Endothelial cell of umbilical vein (primary cell): ENCODE measurements at regions not wholly inside any gene's neighbourhood (a gene's known extent, or its start where the extent isn't known, plus 50 kb on each side); places are given as distances from the start of the nearest gene placed in this dataset.

Source experiments
- BruUV-seq: library from RNA; stranded (reverse); fragments of 400-500 nt; replicated peaks from 2 replicates; lab custom pipeline; 2021; lab: Mats Ljungman, UMichigan
- CTCF ChIA-PET: fragments of 300-600, 350-600 bp; sonication (Branson Sonifier 250); formaldehyde crosslinking; loops from one replicate; lab custom pipeline; 2021; ENCODE audit warnings: antibody characterized with exemption, inconsistent platforms; lab: Charles Lee
- POLR2A ChIA-PET: fragments of 300-600, 350-600 bp; sonication (Branson Sonifier 250); formaldehyde crosslinking; loops from one replicate; lab custom pipeline; 2021; ENCODE audit warnings: antibody characterized with exemption, inconsistent platforms; lab: Charles Lee
- DNase-seq: peaks from one replicate; pipeline ENCODE4 v3.0.0-alpha.2; 2011; ENCODE audit warnings: low read depth, low spot score
- FAIRE-seq: peaks from 2 replicates; lab custom pipeline; 2011; peaks lifted over from hg19 to GRCh38; lab: Jason Lieb, UNC
- H2AFZ ChIP-seq: 2 replicates; pipeline ENCODE4 v1.6.0; 2012; ENCODE audit warnings: low read depth, low read length, control low read depth, inconsistent platforms
- H3K27ac ChIP-seq: 2 replicates; pipeline ENCODE4 v1.5.1; 2011; ENCODE audit warnings: low read depth, mild to moderate bottlenecking, control low read depth, low read length, moderate library complexity; ENCODE audit not compliant: insufficient read depth
- H3K27me3 ChIP-seq, 2 experiments: 2 replicates each; pipeline versions ENCODE4 v1.6.0 to v1.6.1; 2011; ENCODE audit warnings: low read length in 2 of 2, mixed read lengths in 1 of 2; ENCODE audit not compliant: control insufficient read depth in 2 of 2, insufficient read depth in 2 of 2
- H3K36me3 ChIP-seq, 2 experiments: 2 replicates in 1 of 2; 3 replicates in 1 of 2; pipeline ENCODE4 v1.5.1; 2011; ENCODE audit warnings: low read length in 2 of 2, mild to moderate bottlenecking in 1 of 2, moderate library complexity in 1 of 2; ENCODE audit not compliant: control insufficient read depth in 2 of 2, insufficient read depth in 2 of 2; ENCODE audit errors: extremely low read depth in 1 of 2
- H3K4me1 ChIP-seq: 3 replicates; pipeline ENCODE4 v1.5.1; 2011; ENCODE audit warnings: mild to moderate bottlenecking, low read length; ENCODE audit not compliant: control insufficient read depth, insufficient read depth; ENCODE audit errors: extremely low read depth
- H3K4me2 ChIP-seq: 2 replicates; pipeline ENCODE4 v1.6.1; 2011; ENCODE audit warnings: low read length, control low read depth, mixed read lengths; ENCODE audit not compliant: insufficient read depth
- H3K4me3 ChIP-seq, 3 experiments: fragments of 200-600 bp in 1 of 3; sonication (generic), shearing (Covaris generic) in 1 of 3; replicated peaks in 1 of 3; 2 replicates each; pipeline ENCODE4 v1.5.1; 2011 to 2016; ENCODE audit warnings: control low read depth in 3 of 3, low read length in 3 of 3, mild to moderate bottlenecking in 2 of 3, inconsistent platforms in 1 of 3, low read depth in 1 of 3, moderate library complexity in 1 of 3; ENCODE audit not compliant: insufficient read depth in 1 of 3
- H3K79me2 ChIP-seq: 2 replicates; pipeline ENCODE4 v1.6.0; 2012; ENCODE audit warnings: low read length, inconsistent platforms; ENCODE audit not compliant: control insufficient read depth, insufficient read depth
- H3K9ac ChIP-seq: replicated peaks from 2 replicates; pipeline ENCODE3; 2011; ENCODE audit warnings: low read length, control low read depth; ENCODE audit not compliant: insufficient read depth; ENCODE audit errors: extremely low read depth
- H3K9me1 ChIP-seq: replicated peaks from 3 replicates; pipeline ENCODE4 v1.6.0; 2011; ENCODE audit warnings: mild to moderate bottlenecking, low read length; ENCODE audit not compliant: control insufficient read depth, insufficient read depth; ENCODE audit errors: extremely low read depth
- H3K9me3 ChIP-seq: replicated peaks from 2 replicates; pipeline ENCODE4 v1.5.1; 2012; ENCODE audit warnings: low read length, inconsistent platforms; ENCODE audit not compliant: control insufficient read depth, insufficient read depth
- H4K20me1 ChIP-seq: replicated peaks from 2 replicates; pipeline ENCODE3; 2011; ENCODE audit warnings: mild to moderate bottlenecking, low read length; ENCODE audit not compliant: control insufficient read depth, insufficient read depth; ENCODE audit errors: extremely low read depth
- CTCF ChIP-seq, 2 donors: IDR thresholded peaks; 1 replicate in 1 of 2; 2 replicates in 1 of 2; pipeline ENCODE4 v1.5.1; 2011; ENCODE audit warnings: low read length in 2 of 2, mild to moderate bottlenecking in 2 of 2, moderate library complexity in 2 of 2, control low read depth in 1 of 2, inconsistent platforms in 1 of 2, low read depth in 1 of 2; ENCODE audit not compliant: insufficient read depth in 1 of 2; ENCODE audit errors: extremely low read depth in 1 of 2
- EZH2 ChIP-seq: IDR thresholded peaks from 2 replicates; pipeline ENCODE4 v1.6.1; 2012; ENCODE audit warnings: borderline replicate concordance, low read depth, mild to moderate bottlenecking, moderate library complexity, low read length, inconsistent platforms; ENCODE audit not compliant: severe bottlenecking
- FOS ChIP-seq: IDR thresholded peaks from 2 replicates; pipeline ENCODE4 v1.6.1; 2011; ENCODE audit warnings: mild to moderate bottlenecking, low read length, moderate library complexity, borderline replicate concordance; ENCODE audit not compliant: insufficient read depth
- GATA2 ChIP-seq: IDR thresholded peaks from 2 replicates; pipeline ENCODE4 v1.7.0; 2011; ENCODE audit warnings: low read depth, mild to moderate bottlenecking, moderate library complexity, mixed read lengths, low read length; ENCODE audit not compliant: insufficient read length, insufficient read depth
- JUN ChIP-seq: IDR thresholded peaks from 2 replicates; pipeline ENCODE4 v1.6.1; 2011; ENCODE audit warnings: borderline replicate concordance, low read depth; ENCODE audit not compliant: insufficient read length, insufficient read depth
- MAX ChIP-seq: IDR thresholded peaks from 2 replicates; pipeline ENCODE4 v1.6.1; 2011; ENCODE audit not compliant: insufficient read depth, insufficient read length
- MYC ChIP-seq: IDR thresholded peaks from one replicate; pipeline ENCODE4 v1.6.1; 2011; ENCODE audit warnings: mild to moderate bottlenecking, low read depth, low read length
- POLR2A ChIP-seq: IDR thresholded peaks from 2 replicates; pipeline ENCODE4 v1.6.1; 2012; ENCODE audit warnings: low read depth, mild to moderate bottlenecking, control low read depth, low read length
- POLR2AphosphoS5 ChIP-seq: IDR thresholded peaks from 2 replicates; pipeline ENCODE4 v1.6.1; 2012; ENCODE audit warnings: low read depth, mild to moderate bottlenecking, control low read depth, low read length, moderate library complexity; ENCODE audit not compliant: insufficient read depth
- dilution Hi-C: fragments of 300-500 bp; cut with MboI; formaldehyde crosslinking; loops from one replicate; pipeline ENCODE4 v1.15.0; 2019; ENCODE audit warnings: low sequenced_read_pairs; ENCODE audit not compliant: extremely low pct_ligation_motif_present
- intact Hi-C: fragments of 100-400 bp; cut with micrococcal nuclease; formaldehyde crosslinking; loops from one replicate; pipeline ENCODE4 v1.10.0; 2022

- H3K36me3 ChIP-seq: no peaks in the 10 kb centered on the region
- FAIRE-seq (no peak), DNase-seq (no peak)
- ChIA-PET CTCF (no interaction called here), POLR2A (no interaction called here)
- no peaks in the 10 kb centered on the region for H3K27me3 ChIP-seq
- H3K79me2 ChIP-seq: no peaks in the 10 kb centered on the region
- TF ChIP-seq POLR2A: no peak
- no peak for TF ChIP-seq MAX
- no peak for TF ChIP-seq POLR2AphosphoS5
- TF ChIP-seq MYC: no peak
- TF ChIP-seq GATA2: no peak
- TF ChIP-seq EZH2: no peak
- TF ChIP-seq JUN: no peak
- H3K9ac ChIP-seq: no peak overlapping the region
- no TSS peak for BruUV-seq
- no peak overlapping the region for H2AFZ ChIP-seq
- dilution Hi-C loops: no loop called here
- no peak overlapping the region for H3K4me2 ChIP-seq
- no peaks in the 10 kb centered on the region for H3K9me3 ChIP-seq
- intact Hi-C loops: no loop called here
- H3K4me1 ChIP-seq: no peaks in the 10 kb centered on the region
- no peak overlapping the region for H3K4me3 ChIP-seq
- H3K9me1 ChIP-seq: no peaks in the 10 kb centered on the region
- no peaks in the 10 kb centered on the region for H4K20me1 ChIP-seq
- H3K27ac ChIP-seq: no peak overlapping the region
These were observed 102.3 kb upstream of the FRMD1 start for GRCh38 chr6:168181316-168181715.

- dilution Hi-C loops: no loop called here
- TF ChIP-seq FOS (no peak), GATA2 (no peak), JUN (no peak), POLR2A (no peak), MAX (no peak), MYC (no peak), POLR2AphosphoS5 (no peak), CTCF (IDR thresholded peaks at IDR 0.05; ENCODE audit: extremely low read depth in 1 of 2, insufficient read depth in 1 of 2, low read depth in 1 of 2, low read length in 2 of 2) (no peak), EZH2 (no peak)
- no peak for FAIRE-seq
These were observed 101.6 kb upstream of the FRMD1 start for GRCh38 chr6:168180548-168181011.

More at GRCh38 chr6:168180548-168181011, 101.6 kb upstream of the FRMD1 start:
- no peak overlapping the region for H3K27ac ChIP-seq
- no peaks in the 10 kb centered on the region for H4K20me1 ChIP-seq
- H3K9me1 ChIP-seq: no peaks in the 10 kb centered on the region
- no peaks in the 10 kb centered on the region for H3K36me3 ChIP-seq
- H3K9ac ChIP-seq: no peak overlapping the region
- no peak overlapping the region for H2AFZ ChIP-seq
- H3K4me2 ChIP-seq: no peak overlapping the region
- BruUV-seq: no TSS peak
- ChIA-PET CTCF (no interaction called here), POLR2A (no interaction called here)
- H3K79me2 ChIP-seq: no peaks in the 10 kb centered on the region
- no peak for DNase-seq
- H3K4me1 ChIP-seq: no peaks in the 10 kb centered on the region
- intact Hi-C loops: no loop called here
- H3K27me3 ChIP-seq: no peaks in the 10 kb centered on the region
- no peaks in the 10 kb centered on the region for H3K9me3 ChIP-seq
- H3K4me3 ChIP-seq: no peak overlapping the region
